ENCODE measurements at regions not wholly inside any gene's neighbourhood (a gene's known extent, or its start where the extent isn't known, plus 50 kb on each side); places are given as distances from the start of the nearest gene placed in this dataset.

DNA sequence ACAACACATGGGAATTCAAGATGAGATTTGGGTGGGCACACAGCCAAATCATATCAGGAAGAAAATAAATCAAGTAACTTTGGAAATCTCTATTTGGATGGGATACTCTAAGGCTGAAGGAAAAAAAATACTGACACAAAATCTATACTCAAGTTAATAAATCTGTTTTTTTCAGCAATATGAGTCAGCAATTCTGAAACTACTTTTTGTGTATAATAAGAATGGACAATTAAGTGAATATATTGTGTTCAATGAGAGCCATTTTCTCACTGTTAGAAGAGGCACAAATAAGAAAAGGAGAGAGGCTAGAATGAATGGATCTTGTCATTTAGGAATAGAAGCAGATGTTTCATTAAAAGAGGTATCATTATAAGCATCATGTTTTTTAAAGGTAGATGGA is 651.0 kb downstream of the TAF11L14 start (continued):
- TF ChIP-seq USF2 (IDR thresholded peaks at IDR 0.05; ENCODE audit: low read length): no peak
- no peak for TF ChIP-seq FOSL1 (IDR thresholded peaks at IDR 0.05; ENCODE audit: insufficient read depth, low read depth, low read length)
- no peak for TF ChIP-seq TEAD4 (IDR thresholded peaks at IDR 0.05; ENCODE audit: low read depth, low read length)
- TF ChIP-seq TBP (IDR thresholded peaks at IDR 0.05; ENCODE audit: low read depth, low read length): no peak
- no peak for TF ChIP-seq ZNF274 (IDR thresholded peaks at IDR 0.05; ENCODE audit: borderline replicate concordance, extremely low read depth, low read length)
- TF ChIP-seq, protein P1, sequence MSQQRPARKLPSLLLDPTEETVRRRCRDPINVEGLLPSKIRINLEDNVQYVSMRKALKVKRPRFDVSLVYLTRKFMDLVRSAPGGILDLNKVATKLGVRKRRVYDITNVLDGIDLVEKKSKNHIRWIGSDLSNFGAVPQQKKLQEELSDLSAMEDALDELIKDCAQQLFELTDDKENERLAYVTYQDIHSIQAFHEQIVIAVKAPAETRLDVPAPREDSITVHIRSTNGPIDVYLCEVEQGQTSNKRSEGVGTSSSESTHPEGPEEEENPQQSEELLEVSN (IDR thresholded peaks at IDR 0.05): no peak
- TF ChIP-seq CBX5 (IDR thresholded peaks at IDR 0.05; ENCODE audit: low read depth, low read length): no peak
- TF ChIP-seq CEBPB (IDR thresholded peaks at IDR 0.05; ENCODE audit: low read depth, low read length): no peak

Measured in H1 (cell line).